Caco-2 (cell line): ENCODE measurements at regions not wholly inside any gene's neighbourhood (a gene's known extent, or its start where the extent isn't known, plus 50 kb on each side); places are given as distances from the start of the nearest gene placed in this dataset.

Experiments
- BruUV-seq: library from RNA; stranded (reverse); fragments of 400-500 nt; replicated peaks from 2 replicates; lab custom pipeline; 2021; lab: Mats Ljungman, UMichigan
- CTCF ChIA-PET: fragments of 300-600 bp; sonication (Branson Sonifier 250); formaldehyde crosslinking; loops from one replicate; lab custom pipeline; 2022; ENCODE audit warnings: antibody characterized with exemption; lab: Charles Lee
- POLR2A ChIA-PET: fragments of 300-600 bp; sonication (Branson Sonifier 250); formaldehyde crosslinking; loops from one replicate; lab custom pipeline; 2022; ENCODE audit warnings: antibody characterized with exemption; lab: Charles Lee
- DNase-seq, 2 experiments: peaks; one replicate each; pipeline versions ENCODE4 v3.0.0 to v3.0.0-alpha.2; 2020 to 2022
- H3K27me3 ChIP-seq: replicated peaks from 2 replicates; pipeline ENCODE4 v1.6.0; 2011; ENCODE audit warnings: low read length; ENCODE audit not compliant: control insufficient read depth, insufficient read depth
- H3K36me3 ChIP-seq: 2 replicates; pipeline ENCODE4 v1.5.1; 2011; ENCODE audit warnings: low read length; ENCODE audit not compliant: control insufficient read depth, insufficient read depth
- H3K4me1 ChIP-seq: fragments of 250-450 bp; sonication (Bioruptor Pico); 2 replicates; pipeline ENCODE4 v1.5.1; 2020; ENCODE audit warnings: mild to moderate bottlenecking
- H3K4me3 ChIP-seq: 2 replicates; pipeline ENCODE4 v1.5.1; 2011; ENCODE audit warnings: low read depth, mild to moderate bottlenecking, control low read depth, low read length
- H3K9me3 ChIP-seq: fragments of 250-450 bp; sonication (Bioruptor Pico); 2 replicates; pipeline ENCODE4 v1.5.1; 2020; ENCODE audit warnings: mild to moderate bottlenecking, moderate library complexity
- H3K27ac Mint-ChIP-seq: one replicate; pipeline ENCODE4 v1.8.0; 2022; ENCODE audit warnings: mixed read lengths; ENCODE audit not compliant: unreplicated experiment
- H3K27me3 Mint-ChIP-seq: one replicate; pipeline ENCODE4 v1.8.0; 2022; ENCODE audit warnings: mixed read lengths; ENCODE audit not compliant: insufficient read depth, unreplicated experiment
- H3K36me3 Mint-ChIP-seq: one replicate; pipeline ENCODE4 v1.8.0; 2022; ENCODE audit warnings: mild to moderate bottlenecking, mixed read lengths; ENCODE audit not compliant: insufficient read depth, unreplicated experiment
- H3K4me1 Mint-ChIP-seq: one replicate; pipeline ENCODE4 v1.8.0; 2022; ENCODE audit warnings: low read depth, mixed read lengths; ENCODE audit not compliant: unreplicated experiment
- H3K4me3 Mint-ChIP-seq: one replicate; pipeline ENCODE4 v1.8.0; 2022; ENCODE audit warnings: mild to moderate bottlenecking, moderate library complexity, mixed read lengths; ENCODE audit not compliant: unreplicated experiment
- H3K9me3 Mint-ChIP-seq: one replicate; pipeline ENCODE4 v1.8.0; 2022; ENCODE audit warnings: mixed read lengths; ENCODE audit not compliant: unreplicated experiment
- intact Hi-C: fragments of 100-400 bp; cut with micrococcal nuclease; formaldehyde crosslinking; loops from one replicate; pipeline ENCODE4 v1.10.0; 2022; ENCODE audit not compliant: unreplicated experiment
- TF ChIP-seq, protein P1 (sequence below), 2 experiments: fragments of 200-600 bp in 1 of 2; IDR thresholded peaks; 1 replicate in 1 of 2; 2 replicates in 1 of 2; pipeline versions ENCODE4 v1.5.1 to v1.8.0; 2011 to 2022; ENCODE audit warnings: antibody characterized with exemption in 1 of 2, control low read depth in 1 of 2, inconsistent platforms in 1 of 2, low read depth in 1 of 2, low read length in 1 of 2, mild to moderate bottlenecking in 1 of 2, moderate library complexity in 1 of 2; ENCODE audit not compliant: insufficient read depth in 1 of 2, severe bottlenecking in 1 of 2, unreplicated experiment in 1 of 2

DNA sequence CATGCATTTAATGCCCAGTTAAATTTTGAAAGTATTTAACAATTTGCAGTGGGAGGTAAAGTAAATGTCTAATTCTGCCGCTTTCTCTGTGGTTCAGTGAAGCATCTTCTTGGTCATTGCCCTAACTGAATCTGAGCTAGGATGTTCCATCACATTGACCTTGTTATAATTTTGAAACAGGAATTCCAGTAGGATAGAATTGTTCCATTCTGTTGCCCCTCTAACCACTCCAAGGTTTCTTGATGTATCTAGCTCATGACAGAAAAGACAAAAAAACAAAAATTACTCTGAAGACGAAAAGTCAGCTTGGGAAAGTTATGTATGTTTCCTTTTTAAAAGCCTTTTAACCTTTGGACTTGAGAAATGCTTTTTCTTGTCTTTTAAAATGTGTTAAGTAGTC, 297.0 kb upstream of the FAT1 start:
- Mint-ChIP-seq H3K9me3 (no peaks in the 10 kb centered on the region), H3K4me1 (no peaks in the 10 kb centered on the region), H3K4me3 (no peak overlapping the region), H3K27me3 (peaks cover 3% of the 10 kb centered on the region), H3K27ac (no peak overlapping the region), H3K36me3 (no peaks in the 10 kb centered on the region)
- H3K4me3 ChIP-seq, result no peak overlapping the region
- no peaks in the 10 kb centered on the region for H3K27me3 ChIP-seq
- H3K9me3 ChIP-seq, result no peaks in the 10 kb centered on the region
- no peak for DNase-seq
- CTCF ChIA-PET, result no interaction called here
- intact Hi-C loops, result no loop called here
- no peaks in the 10 kb centered on the region for H3K36me3 ChIP-seq
- no peaks in the 10 kb centered on the region for H3K4me1 ChIP-seq
- TF ChIP-seq, protein P1, sequence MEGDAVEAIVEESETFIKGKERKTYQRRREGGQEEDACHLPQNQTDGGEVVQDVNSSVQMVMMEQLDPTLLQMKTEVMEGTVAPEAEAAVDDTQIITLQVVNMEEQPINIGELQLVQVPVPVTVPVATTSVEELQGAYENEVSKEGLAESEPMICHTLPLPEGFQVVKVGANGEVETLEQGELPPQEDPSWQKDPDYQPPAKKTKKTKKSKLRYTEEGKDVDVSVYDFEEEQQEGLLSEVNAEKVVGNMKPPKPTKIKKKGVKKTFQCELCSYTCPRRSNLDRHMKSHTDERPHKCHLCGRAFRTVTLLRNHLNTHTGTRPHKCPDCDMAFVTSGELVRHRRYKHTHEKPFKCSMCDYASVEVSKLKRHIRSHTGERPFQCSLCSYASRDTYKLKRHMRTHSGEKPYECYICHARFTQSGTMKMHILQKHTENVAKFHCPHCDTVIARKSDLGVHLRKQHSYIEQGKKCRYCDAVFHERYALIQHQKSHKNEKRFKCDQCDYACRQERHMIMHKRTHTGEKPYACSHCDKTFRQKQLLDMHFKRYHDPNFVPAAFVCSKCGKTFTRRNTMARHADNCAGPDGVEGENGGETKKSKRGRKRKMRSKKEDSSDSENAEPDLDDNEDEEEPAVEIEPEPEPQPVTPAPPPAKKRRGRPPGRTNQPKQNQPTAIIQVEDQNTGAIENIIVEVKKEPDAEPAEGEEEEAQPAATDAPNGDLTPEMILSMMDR (IDR thresholded peaks at IDR 0.05; ENCODE audit: insufficient read depth in 1 of 2, low read depth in 1 of 2, low read length in 1 of 2, severe bottlenecking in 1 of 2, unreplicated experiment in 1 of 2), result no peak
- POLR2A ChIA-PET, result no interaction called here
- BruUV-seq, result no TSS peak

DNA sequence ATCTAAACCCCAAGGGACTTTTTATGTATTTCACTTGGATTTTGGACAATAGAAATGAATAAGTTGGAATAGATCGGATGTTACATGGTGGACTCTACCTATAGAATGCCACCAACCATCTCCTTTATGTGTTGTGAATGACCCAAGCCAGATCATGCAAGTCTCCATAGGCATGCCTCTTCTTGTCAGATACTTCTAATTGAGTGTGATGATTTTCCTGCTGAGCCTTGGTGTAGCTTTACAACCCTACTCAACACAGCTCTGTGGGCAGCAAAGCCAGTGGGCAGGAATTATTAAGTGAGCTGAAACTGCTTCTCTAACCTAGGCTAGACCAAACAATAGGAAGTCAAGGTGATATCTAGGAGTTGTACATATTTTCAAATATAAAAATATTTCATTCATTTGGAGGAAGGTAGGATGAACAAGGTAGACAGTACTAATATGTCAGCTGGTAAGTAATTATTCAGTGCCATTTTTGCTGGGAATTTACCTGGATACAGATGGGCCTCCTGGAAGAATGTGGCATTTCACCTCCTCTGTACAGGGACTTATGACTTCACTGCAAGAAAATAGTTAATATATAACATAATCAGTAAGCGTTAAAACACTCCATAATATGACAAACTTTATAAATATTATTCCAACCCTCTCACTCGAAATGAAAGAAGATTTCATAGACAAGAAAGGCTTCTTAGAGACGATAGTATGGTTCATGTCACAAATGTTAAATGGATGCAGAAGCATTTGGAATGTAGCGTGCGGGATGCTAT, 298.0 kb upstream of the FAT1 start:
- H3K9me3 Mint-ChIP-seq, result peaks cover 6% of the 10 kb centered on the region
- H3K4me3 Mint-ChIP-seq, result no peak overlapping the region
- no peaks in the 10 kb centered on the region for H3K36me3 ChIP-seq
- no peaks in the 10 kb centered on the region for H3K9me3 ChIP-seq
- H3K27me3 Mint-ChIP-seq, result peaks cover 3% of the 10 kb centered on the region
- no peaks in the 10 kb centered on the region for H3K4me1 ChIP-seq
- BruUV-seq, result no TSS peak
- no peak overlapping the region for H3K4me3 ChIP-seq
- no peaks in the 10 kb centered on the region for H3K36me3 Mint-ChIP-seq
- no peaks in the 10 kb centered on the region for H3K27me3 ChIP-seq
- ChIA-PET POLR2A (no interaction called here), CTCF (no interaction called here)
- no peak for DNase-seq
- H3K4me1 Mint-ChIP-seq, result no peaks in the 10 kb centered on the region
- intact Hi-C loops, result no loop called here
- H3K27ac Mint-ChIP-seq, result no peak overlapping the region
- TF ChIP-seq, protein P1 (IDR thresholded peaks at IDR 0.05; ENCODE audit: insufficient read depth in 1 of 2, low read depth in 1 of 2, low read length in 1 of 2, severe bottlenecking in 1 of 2, unreplicated experiment in 1 of 2), result no peak

DNA sequence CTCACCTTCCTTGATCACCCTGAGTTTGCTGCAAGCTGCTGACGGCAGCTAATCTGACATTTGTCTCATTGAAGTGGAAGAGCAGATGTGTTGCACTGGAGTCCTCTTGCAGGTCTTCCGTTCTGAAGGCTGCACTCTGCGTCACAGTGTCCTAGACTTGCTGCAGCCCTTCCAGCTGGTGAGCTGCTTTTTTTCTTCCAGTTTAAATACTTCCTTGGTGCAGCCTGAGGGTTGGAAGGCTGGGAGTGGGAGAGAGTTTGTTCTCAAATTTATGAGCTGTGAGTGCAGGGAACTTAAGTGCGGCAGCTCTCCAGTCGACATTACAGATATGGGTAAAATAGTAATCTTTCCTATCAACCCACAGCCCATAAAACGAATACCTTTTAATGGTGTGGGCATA, 303.6 kb upstream of the FAT1 start:
- H3K27me3 Mint-ChIP-seq, result no peaks in the 10 kb centered on the region
- CTCF ChIA-PET, result no interaction called here
- H3K36me3 Mint-ChIP-seq, result no peaks in the 10 kb centered on the region
- no peak overlapping the region for H3K4me3 ChIP-seq
- H3K4me1 ChIP-seq, result no peaks in the 10 kb centered on the region
- H3K27ac Mint-ChIP-seq, result no peak overlapping the region
- no peaks in the 10 kb centered on the region for H3K36me3 ChIP-seq
- no peak overlapping the region for H3K4me3 Mint-ChIP-seq
- DNase-seq, result no peak
- peaks cover 8% of the 10 kb centered on the region for H3K9me3 Mint-ChIP-seq
- intact Hi-C loops, result no loop called here
- H3K4me1 Mint-ChIP-seq, result no peaks in the 10 kb centered on the region
- POLR2A ChIA-PET, result no interaction called here
- no TSS peak for BruUV-seq
- H3K9me3 ChIP-seq, result no peaks in the 10 kb centered on the region
- TF ChIP-seq, protein P1 (IDR thresholded peaks at IDR 0.05; ENCODE audit: insufficient read depth in 1 of 2, low read depth in 1 of 2, low read length in 1 of 2, severe bottlenecking in 1 of 2, unreplicated experiment in 1 of 2), result no peak
- H3K27me3 ChIP-seq, result no peaks in the 10 kb centered on the region
